Neuronal stem cell (in vitro differentiated cells): ENCODE measurements at regions not wholly inside any gene's neighbourhood (a gene's known extent, or its start where the extent isn't known, plus 50 kb on each side); places are given as distances from the start of the nearest gene placed in this dataset.

ENCODE experiments used
- DNase-seq: peaks from one replicate; pipeline ENCODE4 v3.0.0-alpha.2; 2013; ENCODE audit warnings: low spot score
- H2AFZ ChIP-seq: one replicate; pipeline ENCODE4 v1.6.1; 2013; ENCODE audit warnings: mild to moderate bottlenecking, low read length, inconsistent platforms
- H2AK5ac ChIP-seq: 2 replicates; pipeline ENCODE4 v1.6.1; 2013; ENCODE audit warnings: low read depth, mild to moderate bottlenecking, inconsistent platforms, low read length, moderate library complexity, mixed read lengths
- H2BK120ac ChIP-seq: 2 replicates; pipeline ENCODE4 v1.6.1; 2013; ENCODE audit warnings: low read depth, mild to moderate bottlenecking, inconsistent platforms, low read length, moderate library complexity, mixed read lengths
- H2BK12ac ChIP-seq: one replicate; pipeline ENCODE4 v1.6.1; 2013; ENCODE audit warnings: low read length, inconsistent platforms
- H2BK15ac ChIP-seq: 2 replicates; pipeline ENCODE4 v1.6.1; 2013; ENCODE audit warnings: mild to moderate bottlenecking, low read length, inconsistent platforms, mixed read lengths
- H2BK5ac ChIP-seq: one replicate; pipeline ENCODE4 v1.6.1; 2013; ENCODE audit warnings: inconsistent platforms, mild to moderate bottlenecking, low read length, moderate library complexity
- H3K14ac ChIP-seq: one replicate; pipeline ENCODE4 v1.6.1; 2013; ENCODE audit warnings: low read length, inconsistent platforms
- H3K18ac ChIP-seq: 2 replicates; pipeline ENCODE4 v1.6.1; 2013; ENCODE audit warnings: low read length, inconsistent platforms
- H3K23ac ChIP-seq: 2 replicates; pipeline ENCODE4 v1.6.1; 2013; ENCODE audit warnings: low read depth, mild to moderate bottlenecking, mixed read lengths, low read length, inconsistent platforms; ENCODE audit not compliant: poor library complexity
- H3K27ac ChIP-seq: replicated peaks from 3 replicates; pipeline ENCODE4 v1.5.1; 2013; ENCODE audit warnings: low read length, inconsistent platforms
- H3K27me3 ChIP-seq, 3 experiments: 2 replicates each; pipeline ENCODE4 v1.6.1; 2013; ENCODE audit warnings: low read length in 3 of 3, mild to moderate bottlenecking in 2 of 3, inconsistent platforms in 1 of 3, low read depth in 1 of 3, mixed read lengths in 1 of 3, moderate library complexity in 1 of 3; ENCODE audit not compliant: control insufficient read depth in 3 of 3, insufficient read depth in 3 of 3
- H3K36me3 ChIP-seq, 2 donors: replicated peaks in 1 of 2; 2 replicates each; pipeline ENCODE4 v1.6.1; 2013; ENCODE audit warnings: low read length in 2 of 2; ENCODE audit not compliant: control insufficient read depth in 2 of 2, insufficient read depth in 2 of 2
- H3K4ac ChIP-seq: 2 replicates; pipeline ENCODE4 v1.6.1; 2013; ENCODE audit warnings: inconsistent platforms, mild to moderate bottlenecking, low read length, moderate library complexity
- H3K4me1 ChIP-seq, 2 donors: 1 replicate in 1 of 2; 2 replicates in 1 of 2; pipeline ENCODE4 v1.6.1; 2013; ENCODE audit warnings: low read length in 2 of 2, low read depth in 1 of 2; ENCODE audit not compliant: control insufficient read depth in 2 of 2, insufficient read depth in 1 of 2
- H3K4me2 ChIP-seq: one replicate; pipeline ENCODE4 v1.6.1; 2013; ENCODE audit warnings: mild to moderate bottlenecking, low read length, inconsistent platforms; ENCODE audit not compliant: insufficient read depth, poor library complexity, severe bottlenecking
- H3K4me3 ChIP-seq, 2 donors: 2 replicates each; pipeline ENCODE4 v1.5.1; 2013; ENCODE audit warnings: low read length in 2 of 2, mild to moderate bottlenecking in 2 of 2, inconsistent platforms in 1 of 2, moderate library complexity in 1 of 2
- H3K79me1 ChIP-seq: one replicate; pipeline ENCODE4 v1.6.1; 2013; ENCODE audit warnings: low read depth, mild to moderate bottlenecking, inconsistent platforms, low read length, moderate library complexity
- H3K9ac ChIP-seq: one replicate; pipeline ENCODE4 v1.6.1; 2013; ENCODE audit warnings: mild to moderate bottlenecking, low read depth, low read length, inconsistent platforms; ENCODE audit not compliant: poor library complexity
- H3K9me3 ChIP-seq, 2 donors: replicated peaks in 1 of 2; 2 replicates each; pipeline versions ENCODE3 to v1.6.1; 2013; ENCODE audit warnings: low read length in 2 of 2, mild to moderate bottlenecking in 2 of 2, inconsistent platforms in 1 of 2, low read depth in 1 of 2, mixed read lengths in 1 of 2, moderate library complexity in 1 of 2; ENCODE audit not compliant: control insufficient read depth in 2 of 2, insufficient read depth in 1 of 2
- H4K8ac ChIP-seq: one replicate; pipeline ENCODE4 v1.6.1; 2013; ENCODE audit warnings: low read depth, mild to moderate bottlenecking, inconsistent platforms, low read length, moderate library complexity
- H4K91ac ChIP-seq: one replicate; pipeline ENCODE4 v1.6.1; 2013; ENCODE audit warnings: low read length, low read depth, mild to moderate bottlenecking, inconsistent platforms; ENCODE audit not compliant: poor library complexity
- WGBS, 2 donors: extraction: QIAGEN DNeasy Blood & Tissue Kit; methylation state at CpG; one replicate each; pipeline ENCODE4 v1.1.7; 2013; ENCODE audit warnings: missing lambda C conversion rate in 2 of 2, mixed read lengths in 1 of 2; ENCODE audit not compliant: insufficient read length in 2 of 2, insufficient replicate concordance in 1 of 2; ENCODE audit errors: extremely low coverage in 2 of 2; 5-methylcytosine and 5-hydroxymethylcytosine counted together

DNA sequence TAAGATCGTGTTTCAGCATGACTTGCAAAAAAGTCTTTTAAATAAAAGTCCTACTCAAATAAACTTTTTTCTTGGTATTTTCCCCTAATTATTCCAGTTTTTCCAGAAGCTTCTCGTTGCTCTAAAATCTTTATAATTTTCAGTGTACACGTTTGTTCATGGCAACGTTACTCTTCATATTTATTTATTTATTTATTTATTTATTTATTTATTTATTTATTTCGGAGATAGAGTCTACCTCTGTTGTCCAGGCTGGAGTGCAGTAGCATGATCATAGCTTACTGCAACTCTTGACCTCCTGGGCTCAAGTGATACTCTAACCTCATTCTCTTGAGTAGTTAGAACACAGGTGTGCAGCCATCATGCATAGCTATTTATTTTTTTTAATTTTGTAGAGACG is 438.3 kb upstream of the MDGA2 start:
- no peak overlapping the region for H3K4me3 ChIP-seq
- H3K4me1 ChIP-seq: no peaks in the 10 kb centered on the region
- no CpG with 5 or more reads among the region's 6 CpGs for WGBS, 2 donors
- H4K91ac ChIP-seq: no peak overlapping the region
- H3K23ac ChIP-seq: no peak overlapping the region
- H3K36me3 ChIP-seq: no peaks in the 10 kb centered on the region
- H3K79me1 ChIP-seq: no peaks in the 10 kb centered on the region
- H3K27me3 ChIP-seq: no peaks in the 10 kb centered on the region
- H2BK5ac ChIP-seq: no peak overlapping the region
- H4K8ac ChIP-seq: no peak overlapping the region
- no peak overlapping the region for H2BK12ac ChIP-seq
- H3K14ac ChIP-seq: no peak overlapping the region
- H2BK15ac ChIP-seq: no peak overlapping the region
- no peak for DNase-seq
- no peak overlapping the region for H2BK120ac ChIP-seq
- H3K4ac ChIP-seq: no peak overlapping the region
- H3K9ac ChIP-seq: no peak overlapping the region
- H2AK5ac ChIP-seq: no peak overlapping the region
- no peak overlapping the region for H3K4me2 ChIP-seq
- H3K27ac ChIP-seq: no peak overlapping the region
- no peak overlapping the region for H2AFZ ChIP-seq
- H3K18ac ChIP-seq: no peak overlapping the region
- no peaks in the 10 kb centered on the region for H3K9me3 ChIP-seq

DNA sequence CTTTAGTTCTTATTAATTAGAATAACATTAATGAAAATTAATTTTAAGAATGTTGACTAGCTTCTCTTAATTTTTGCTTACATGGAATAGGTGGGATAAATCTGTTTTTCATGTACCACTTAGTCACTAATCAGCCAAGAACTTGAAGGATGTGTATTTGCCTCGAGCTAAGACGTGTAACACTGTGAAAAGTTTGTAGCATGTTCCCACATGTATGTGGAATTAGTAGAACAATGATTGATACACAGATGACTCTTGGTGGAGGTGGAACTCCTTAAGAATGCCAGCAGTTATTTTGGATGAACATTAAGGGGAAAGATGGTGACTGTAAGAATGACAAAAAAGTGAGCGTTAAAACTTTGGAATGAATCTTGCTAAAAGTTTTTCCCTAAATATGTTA is 435.7 kb upstream of the MDGA2 start:
- Histone ChIP-seq H3K36me3 (no peaks in the 10 kb centered on the region), H3K9ac (no peak overlapping the region), H3K4ac (no peak overlapping the region), H3K14ac (no peak overlapping the region), H3K18ac (no peak overlapping the region), H2BK120ac (no peak overlapping the region), H3K4me1 (no peaks in the 10 kb centered on the region), H3K4me2 (no peak overlapping the region), H4K91ac (no peak overlapping the region), H2AFZ (no peak overlapping the region), H2AK5ac (no peak overlapping the region), H3K4me3 (no peak overlapping the region), H2BK15ac (no peak overlapping the region), H2BK12ac (no peak overlapping the region), H3K27me3 (no peaks in the 10 kb centered on the region), H3K79me1 (no peaks in the 10 kb centered on the region), H3K23ac (no peak overlapping the region), H4K8ac (no peak overlapping the region), H3K9me3 (no peaks in the 10 kb centered on the region), H3K27ac (no peak overlapping the region), H2BK5ac (no peak overlapping the region)
- no peak for DNase-seq
- WGBS, 2 donors: no CpG with 5 or more reads among the region's 3 CpGs

DNA sequence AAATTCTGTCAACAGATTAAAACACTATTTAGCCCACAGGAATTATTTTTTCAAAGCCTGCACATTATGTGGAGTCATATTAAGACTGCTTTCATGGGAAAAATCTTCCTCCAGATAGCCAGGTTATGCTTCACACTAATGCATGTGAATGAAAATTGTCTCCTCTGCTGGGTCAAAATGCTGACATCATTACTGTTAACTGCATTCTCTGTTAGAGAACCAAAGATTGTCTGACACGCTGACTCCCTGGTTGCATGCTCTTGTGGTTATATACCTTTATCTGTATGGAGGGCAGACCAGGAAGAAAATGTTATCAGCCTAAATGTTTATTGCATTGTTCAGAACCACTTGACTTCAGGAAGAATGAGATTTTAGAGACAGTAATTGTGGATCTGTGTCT is 432.2 kb upstream of the MDGA2 start:
- no peak overlapping the region for H3K27ac ChIP-seq
- no peak overlapping the region for H4K91ac ChIP-seq
- no peaks in the 10 kb centered on the region for H3K4me1 ChIP-seq
- no peak overlapping the region for H3K14ac ChIP-seq
- no peak overlapping the region for H2BK120ac ChIP-seq
- no peak overlapping the region for H2AK5ac ChIP-seq
- no peak overlapping the region for H3K18ac ChIP-seq
- no peak overlapping the region for H2BK15ac ChIP-seq
- H4K8ac ChIP-seq: no peak overlapping the region
- H3K79me1 ChIP-seq: no peaks in the 10 kb centered on the region
- H2BK12ac ChIP-seq: no peak overlapping the region
- H3K9me3 ChIP-seq: no peaks in the 10 kb centered on the region
- no peak overlapping the region for H3K9ac ChIP-seq
- H3K36me3 ChIP-seq: no peaks in the 10 kb centered on the region
- no CpG with 5 or more reads among the region's 1 CpG for WGBS, 2 donors
- no peak overlapping the region for H3K4ac ChIP-seq
- no peak overlapping the region for H3K4me2 ChIP-seq
- no peak for DNase-seq
- no peak overlapping the region for H2BK5ac ChIP-seq
- H3K4me3 ChIP-seq: no peak overlapping the region
- no peaks in the 10 kb centered on the region for H3K27me3 ChIP-seq
- no peak overlapping the region for H3K23ac ChIP-seq
- H2AFZ ChIP-seq: no peak overlapping the region

DNA sequence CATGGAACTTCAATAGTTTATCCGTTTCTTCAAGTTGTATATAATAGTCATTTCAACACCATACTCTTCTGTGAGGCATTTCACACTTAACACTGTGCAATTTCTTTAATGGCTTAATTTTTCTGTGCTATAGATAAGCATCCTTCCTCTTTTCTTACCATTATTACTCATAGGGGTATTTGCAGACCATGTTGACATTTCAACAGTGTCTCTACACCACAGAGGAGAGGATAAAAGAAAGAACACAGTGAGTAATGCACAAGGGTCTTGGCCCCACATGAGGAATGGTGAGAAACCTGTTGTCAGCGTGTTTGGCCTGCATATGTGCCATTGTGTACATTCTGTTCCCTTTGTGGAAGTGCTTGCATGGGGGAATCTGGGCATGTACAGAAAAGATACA is 421.5 kb upstream of the MDGA2 start:
- Histone ChIP-seq H3K4me2 (no peak overlapping the region), H3K9ac (no peak overlapping the region), H2BK120ac (no peak overlapping the region), H4K91ac (no peak overlapping the region), H2AK5ac (no peak overlapping the region), H2AFZ (no peak overlapping the region), H2BK5ac (no peak overlapping the region), H3K4ac (no peak overlapping the region), H3K27me3 (no peaks in the 10 kb centered on the region), H3K9me3 (peaks cover 0 to 5% of the 10 kb centered on the region in 2 donors), H3K4me3 (no peak overlapping the region), H4K8ac (no peak overlapping the region), H3K14ac (no peak overlapping the region), H3K36me3 (no peaks in the 10 kb centered on the region), H3K18ac (no peak overlapping the region), H3K79me1 (no peaks in the 10 kb centered on the region), H3K27ac (no peak overlapping the region), H2BK12ac (no peak overlapping the region), H3K23ac (no peak overlapping the region), H3K4me1 (peaks cover 0 to 6% of the 10 kb centered on the region in 2 donors), H2BK15ac (no peak overlapping the region)
- no CpG with 5 or more reads among the region's 2 CpGs for WGBS, 2 donors
- no peak for DNase-seq
